SK-N-SH (cell line): ENCODE measurements at regions not wholly inside any gene's neighbourhood (a gene's known extent, or its start where the extent isn't known, plus 50 kb on each side); places are given as distances from the start of the nearest gene placed in this dataset.
A peak's percentile ranks its signal among the peaks of the same experiment; 100 is the strongest.

ENCODE experiments used
- CTCF ChIA-PET: fragments of 300-600, 350-600 bp; formaldehyde crosslinking; extraction: SDS; loops from one replicate; lab custom pipeline; 2021; lab: Yijun Ruan, JAX
- POLR2A ChIA-PET: fragments of 350-600 bp; sonication (Branson Sonifier 250); formaldehyde crosslinking; extraction: SDS; loops from one replicate; lab custom pipeline; 2020; ENCODE audit warnings: antibody characterized with exemption, inconsistent platforms; lab: Yijun Ruan, JAX
- DNase-seq: peaks from one replicate; pipeline ENCODE4 v3.0.0; 2012
- H2AFZ ChIP-seq: fragments of 200-600 bp; sonication (generic); 2 replicates; pipeline ENCODE4 v1.8.1; 2016; ENCODE audit warnings: antibody characterized with exemption, mild to moderate bottlenecking, low read depth
- H3F3A ChIP-seq: fragments of 200-600 bp; sonication (generic); replicated peaks from 2 replicates; pipeline ENCODE3; 2016; ENCODE audit warnings: antibody characterized with exemption, mild to moderate bottlenecking; ENCODE audit not compliant: insufficient read depth
- H3K27ac ChIP-seq, 2 experiments: fragments of 200-500 bp in 1 of 2; fragments of 200-600 bp in 1 of 2; sonication (Bioruptor generic) in 1 of 2; sonication (generic), shearing (Covaris generic) in 1 of 2; 2 replicates each; pipeline versions ENCODE4 v1.5.1 to v1.6.1; 2014 to 2016; ENCODE audit warnings: low read depth in 2 of 2, inconsistent platforms in 1 of 2, low read length in 1 of 2, mild to moderate bottlenecking in 1 of 2, mixed read lengths in 1 of 2
- H3K27me3 ChIP-seq: fragments of 200-600 bp; sonication (generic), shearing (Covaris generic); 2 replicates; pipeline ENCODE4 v1.6.1; 2016; ENCODE audit warnings: mixed run types; ENCODE audit not compliant: insufficient read depth
- H3K36me3 ChIP-seq, 2 experiments: fragments of 200-500 bp in 1 of 2; fragments of 200-600 bp in 1 of 2; sonication (Bioruptor generic) in 1 of 2; sonication (generic) in 1 of 2; replicated peaks in 1 of 2; 2 replicates each; pipeline versions ENCODE3 to v1.5.1; 2014 to 2016; ENCODE audit warnings: low read length in 1 of 2, mild to moderate bottlenecking in 1 of 2; ENCODE audit not compliant: insufficient read depth in 2 of 2, control insufficient read depth in 1 of 2
- H3K4me1 ChIP-seq, 2 experiments: fragments of 200-500 bp in 1 of 2; fragments of 200-600 bp in 1 of 2; sonication (Bioruptor generic) in 1 of 2; sonication (generic), shearing (Covaris generic) in 1 of 2; 2 replicates each; pipeline versions ENCODE4 v1.5.1 to v1.6.1; 2014 to 2016; ENCODE audit warnings: low read depth in 1 of 2, low read length in 1 of 2, mixed run types in 1 of 2; ENCODE audit not compliant: insufficient read depth in 2 of 2, control insufficient read depth in 1 of 2
- H3K4me2 ChIP-seq: fragments of 200-600 bp; sonication (generic), shearing (Covaris generic); 2 replicates; pipeline ENCODE4 v1.6.1; 2017; ENCODE audit warnings: mixed run types
- H3K4me3 ChIP-seq, 2 experiments: fragments of 200-500 bp in 1 of 2; fragments of 200-600 bp in 1 of 2; sonication (Bioruptor generic) in 1 of 2; sonication (generic), shearing (Covaris generic) in 1 of 2; 2 replicates each; pipeline versions ENCODE4 v1.5.1 to v1.8.1; 2014 to 2016; ENCODE audit warnings: low read depth in 2 of 2, inconsistent platforms in 1 of 2, low read length in 1 of 2, mild to moderate bottlenecking in 1 of 2, mixed read lengths in 1 of 2, moderate library complexity in 1 of 2
- H3K79me2 ChIP-seq: fragments of 200-600 bp; sonication (generic); 2 replicates; pipeline ENCODE4 v1.8.1; 2017; ENCODE audit warnings: mild to moderate bottlenecking; ENCODE audit not compliant: insufficient read depth
- H3K9ac ChIP-seq: fragments of 200-600 bp; sonication (generic); 2 replicates; pipeline ENCODE4 v1.6.1; 2017; ENCODE audit warnings: mixed run types
- H3K9me2 ChIP-seq: fragments of 200-600 bp; sonication (generic); 2 replicates; pipeline ENCODE4 v1.6.1; 2017; ENCODE audit warnings: mixed run types
- H3K9me3 ChIP-seq: fragments of 200-600 bp; sonication (generic); 2 replicates; pipeline ENCODE4 v1.6.1; 2017; ENCODE audit warnings: mixed run types, mild to moderate bottlenecking, moderate library complexity
- H4K20me1 ChIP-seq: fragments of 200-600 bp; sonication (generic); 2 replicates; pipeline ENCODE4 v1.6.1; 2017; ENCODE audit warnings: mild to moderate bottlenecking, mixed run types; ENCODE audit not compliant: insufficient read depth
- CHD2 ChIP-seq: fragments of 150-350 bp; IDR thresholded peaks from 2 replicates; pipeline ENCODE4 v1.6.1; 2018; ENCODE audit warnings: low read length; ENCODE audit not compliant: partially characterized antibody
- EP300 ChIP-seq, 2 experiments: IDR thresholded peaks; 2 replicates each; pipeline versions ENCODE4 v1.4.0 to v1.6.1; 2012; ENCODE audit warnings: borderline replicate concordance in 1 of 2, low read depth in 1 of 2, low read length in 1 of 2
- FOSL2 ChIP-seq: IDR thresholded peaks from 2 replicates; pipeline ENCODE4 v1.4.0; 2012; ENCODE audit warnings: low read depth, mild to moderate bottlenecking, moderate library complexity, borderline replicate concordance
- FOXJ3 ChIP-seq: sonication (generic); formaldehyde crosslinking; IDR thresholded peaks from 2 replicates; pipeline ENCODE4 v1.5.1; 2020; ENCODE audit warnings: mild to moderate bottlenecking, missing genetic modification reagents
- GABPA ChIP-seq: IDR thresholded peaks from 2 replicates; pipeline ENCODE4 v1.4.0; 2012; ENCODE audit warnings: low read depth, mild to moderate bottlenecking
- IRF3 ChIP-seq: fragments of 150-350 bp; IDR thresholded peaks from 2 replicates; pipeline ENCODE4 v1.6.1; 2016; ENCODE audit warnings: mild to moderate bottlenecking, low read depth, low read length
- MEF2A ChIP-seq: IDR thresholded peaks from 2 replicates; pipeline ENCODE4 v1.4.0; 2012; ENCODE audit warnings: low read depth, borderline replicate concordance
- MXI1 ChIP-seq: IDR thresholded peaks from 2 replicates; pipeline ENCODE4 v1.6.1; 2012; ENCODE audit warnings: mild to moderate bottlenecking, low read depth, low read length, improper control_type of control experiment
- NRF1 ChIP-seq: IDR thresholded peaks from 2 replicates; pipeline ENCODE4 v1.6.1; 2012; ENCODE audit warnings: low read depth, mild to moderate bottlenecking, low read length
- RAD21 ChIP-seq: IDR thresholded peaks from 2 replicates; pipeline ENCODE4 v1.6.1; 2012; ENCODE audit warnings: mild to moderate bottlenecking, low read length
- REST ChIP-seq: IDR thresholded peaks from 2 replicates; pipeline ENCODE4 v1.6.1; 2012; ENCODE audit warnings: mild to moderate bottlenecking, low read depth, low read length, moderate library complexity
- RFX5 ChIP-seq: IDR thresholded peaks from 2 replicates; pipeline ENCODE4 v1.6.1; 2012; ENCODE audit warnings: mild to moderate bottlenecking, improper control_type of control experiment, low read length
- RXRA ChIP-seq: IDR thresholded peaks from 2 replicates; pipeline ENCODE4 v1.4.0; 2012; ENCODE audit warnings: low read depth, mild to moderate bottlenecking, borderline replicate concordance
- USF1 ChIP-seq: IDR thresholded peaks from 2 replicates; pipeline ENCODE4 v1.4.0; 2012; ENCODE audit warnings: low read depth, borderline replicate concordance
- WGBS: methylation state at CpG from one replicate; pipeline ENCODE4 v1.1.6; 2017; ENCODE audit warnings: low lambda C conversion rate; 5-methylcytosine and 5-hydroxymethylcytosine counted together

GRCh38 chr15:97729270-97729669 is 231.2 kb upstream of the ARRDC4 start:
- Histone ChIP-seq H3K9me3 (no peaks in the 10 kb centered on the region), H3K27me3 (no peaks in the 10 kb centered on the region), H3F3A (no peaks in the 10 kb centered on the region), H3K4me2 (peak overlapping the region; percentile 19; the same call in 1 of the 2 replicates), H2AFZ (no peak overlapping the region)
- POLR2A ChIA-PET, result no interaction called here
- TF ChIP-seq MXI1, result no peak
- TF ChIP-seq IRF3, result no peak
- TF ChIP-seq USF1, result no peak
- TF ChIP-seq RFX5, result no peak
- no peak for TF ChIP-seq FOXJ3 (CRISPR knock-in tag)
- TF ChIP-seq EP300 (IDR thresholded peaks at IDR 0.05; ENCODE audit: borderline replicate concordance in 1 of 2, low read depth in 1 of 2, low read length in 1 of 2), result no peak
- no peak for TF ChIP-seq RAD21
- TF ChIP-seq MEF2A, result no peak
- TF ChIP-seq NRF1, result no peak
- TF ChIP-seq RXRA, result no peak
- TF ChIP-seq GABPA, result no peak
- TF ChIP-seq CHD2, result no peak
- TF ChIP-seq, all 33 proteins: peak for 0
- Histone ChIP-seq H3K36me3 (no peaks in the 10 kb centered on the region), H3K9me2 (no peaks in the 10 kb centered on the region), H3K9ac (no peak overlapping the region), H4K20me1 (no peaks in the 10 kb centered on the region), H3K27ac (no peak overlapping the region), H3K4me3 (no peak overlapping the region; a peak in 1 of 4 replicates), H3K4me1 (no peaks in the 10 kb centered on the region), H3K79me2 (no peaks in the 10 kb centered on the region)
- DNase-seq, result no peak
- CTCF ChIA-PET, result no interaction called here
- WGBS, result 10% methylated on average over 7 of the region's 7 CpGs

- Histone ChIP-seq H4K20me1 (no peaks in the 10 kb centered on the region), H3K9me2 (no peaks in the 10 kb centered on the region)
- 6% methylated on average over 1 of the region's 1 CpG for WGBS
- TF ChIP-seq FOSL2 (no peak), REST (peak; percentile 84; the same call in 1 of the 2 replicates)
- TF ChIP-seq, all 33 proteins: peak for 1
- no peak overlapping the region for H2AFZ ChIP-seq
- H3K27ac ChIP-seq, result no peak overlapping the region
- H3K79me2 ChIP-seq, result no peaks in the 10 kb centered on the region
- H3K9ac ChIP-seq, result no peak overlapping the region
- ChIA-PET POLR2A (no interaction called here), CTCF (no interaction called here)
- H3F3A ChIP-seq, result no peaks in the 10 kb centered on the region
- H3K4me1 ChIP-seq, result no peaks in the 10 kb centered on the region
- no peak for DNase-seq
- no peak overlapping the region for H3K4me3 ChIP-seq
- H3K4me2 ChIP-seq, result no peak overlapping the region
- H3K27me3 ChIP-seq, result no peaks in the 10 kb centered on the region
- H3K9me3 ChIP-seq, result no peaks in the 10 kb centered on the region
- H3K36me3 ChIP-seq, result no peaks in the 10 kb centered on the region
Measured at GRCh38 chr15:97730315-97730714, 230.2 kb upstream of the ARRDC4 start.
